ENCODE measurements at regions not wholly inside any gene's neighbourhood (a gene's known extent, or its start where the extent isn't known, plus 50 kb on each side); places are given as distances from the start of the nearest gene placed in this dataset.

DNA sequence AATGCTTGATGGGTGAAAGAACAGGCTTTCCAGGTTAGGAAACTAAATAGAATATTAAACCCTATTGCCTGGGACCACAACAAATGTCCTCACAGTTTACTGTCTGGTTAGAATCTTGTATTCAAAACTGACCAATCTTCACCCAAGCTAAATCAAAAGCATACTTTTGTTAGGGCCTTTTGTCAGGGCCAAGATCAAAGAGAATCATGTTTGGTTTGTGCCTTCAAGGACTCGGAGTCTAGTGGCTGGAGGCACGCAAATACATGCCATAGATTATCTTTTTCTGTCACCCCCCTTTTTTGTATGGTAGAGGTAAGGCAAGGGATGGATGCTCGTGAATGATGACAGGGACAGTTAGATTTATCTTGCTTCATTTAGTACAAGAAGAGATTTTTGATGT, 51.1 kb upstream of the AKAP6 start:
- no peak for DNase-seq (ENCODE audit: low spot score)
- TF ChIP-seq, protein P1, sequence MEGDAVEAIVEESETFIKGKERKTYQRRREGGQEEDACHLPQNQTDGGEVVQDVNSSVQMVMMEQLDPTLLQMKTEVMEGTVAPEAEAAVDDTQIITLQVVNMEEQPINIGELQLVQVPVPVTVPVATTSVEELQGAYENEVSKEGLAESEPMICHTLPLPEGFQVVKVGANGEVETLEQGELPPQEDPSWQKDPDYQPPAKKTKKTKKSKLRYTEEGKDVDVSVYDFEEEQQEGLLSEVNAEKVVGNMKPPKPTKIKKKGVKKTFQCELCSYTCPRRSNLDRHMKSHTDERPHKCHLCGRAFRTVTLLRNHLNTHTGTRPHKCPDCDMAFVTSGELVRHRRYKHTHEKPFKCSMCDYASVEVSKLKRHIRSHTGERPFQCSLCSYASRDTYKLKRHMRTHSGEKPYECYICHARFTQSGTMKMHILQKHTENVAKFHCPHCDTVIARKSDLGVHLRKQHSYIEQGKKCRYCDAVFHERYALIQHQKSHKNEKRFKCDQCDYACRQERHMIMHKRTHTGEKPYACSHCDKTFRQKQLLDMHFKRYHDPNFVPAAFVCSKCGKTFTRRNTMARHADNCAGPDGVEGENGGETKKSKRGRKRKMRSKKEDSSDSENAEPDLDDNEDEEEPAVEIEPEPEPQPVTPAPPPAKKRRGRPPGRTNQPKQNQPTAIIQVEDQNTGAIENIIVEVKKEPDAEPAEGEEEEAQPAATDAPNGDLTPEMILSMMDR (IDR thresholded peaks at IDR 0.05; ENCODE audit: extremely low read depth, missing control alignments): no peak

All from GM20000 (cell line).